HFFc6 (cell line): ENCODE measurements at regions not wholly inside any gene's neighbourhood (a gene's known extent, or its start where the extent isn't known, plus 50 kb on each side); places are given as distances from the start of the nearest gene placed in this dataset.
"Not testable (repeated sequence)": the region's sequence is repeated elsewhere in the genome, so short reads cannot be mapped to it uniquely, and the experiment has no call there.

Experiments used
- DNase-seq: peaks from one replicate; pipeline ENCODE4 v3.0.0-alpha.2; 2018
- H3K27ac Mint-ChIP-seq: 2 replicates; pipeline ENCODE4 v1.8.0; 2020; ENCODE audit warnings: mild to moderate bottlenecking, mixed read lengths
- H3K27me3 Mint-ChIP-seq: 2 replicates; pipeline ENCODE4 v1.8.0; 2021; ENCODE audit warnings: mild to moderate bottlenecking, moderate library complexity, mixed read lengths; ENCODE audit not compliant: insufficient read depth
- H3K36me3 Mint-ChIP-seq: 2 replicates; pipeline ENCODE4 v1.8.0; 2021; ENCODE audit warnings: low read depth, mixed read lengths
- H3K4me1 Mint-ChIP-seq: 2 replicates; pipeline ENCODE4 v1.8.0; 2020; ENCODE audit warnings: low read depth, mixed read lengths
- H3K4me3 Mint-ChIP-seq: 2 replicates; pipeline ENCODE4 v1.8.0; 2020; ENCODE audit warnings: mild to moderate bottlenecking, moderate library complexity, mixed read lengths
- H3K9me3 Mint-ChIP-seq: 2 replicates; pipeline ENCODE4 v1.8.0; 2020; ENCODE audit warnings: mild to moderate bottlenecking, mixed read lengths
- TF ChIP-seq, protein P1 (sequence below): fragments of 200-600 bp; sonication (generic); IDR thresholded peaks from 2 replicates; pipeline ENCODE4 v1.5.0; 2021; ENCODE audit warnings: antibody characterized with exemption, mild to moderate bottlenecking

DNA sequence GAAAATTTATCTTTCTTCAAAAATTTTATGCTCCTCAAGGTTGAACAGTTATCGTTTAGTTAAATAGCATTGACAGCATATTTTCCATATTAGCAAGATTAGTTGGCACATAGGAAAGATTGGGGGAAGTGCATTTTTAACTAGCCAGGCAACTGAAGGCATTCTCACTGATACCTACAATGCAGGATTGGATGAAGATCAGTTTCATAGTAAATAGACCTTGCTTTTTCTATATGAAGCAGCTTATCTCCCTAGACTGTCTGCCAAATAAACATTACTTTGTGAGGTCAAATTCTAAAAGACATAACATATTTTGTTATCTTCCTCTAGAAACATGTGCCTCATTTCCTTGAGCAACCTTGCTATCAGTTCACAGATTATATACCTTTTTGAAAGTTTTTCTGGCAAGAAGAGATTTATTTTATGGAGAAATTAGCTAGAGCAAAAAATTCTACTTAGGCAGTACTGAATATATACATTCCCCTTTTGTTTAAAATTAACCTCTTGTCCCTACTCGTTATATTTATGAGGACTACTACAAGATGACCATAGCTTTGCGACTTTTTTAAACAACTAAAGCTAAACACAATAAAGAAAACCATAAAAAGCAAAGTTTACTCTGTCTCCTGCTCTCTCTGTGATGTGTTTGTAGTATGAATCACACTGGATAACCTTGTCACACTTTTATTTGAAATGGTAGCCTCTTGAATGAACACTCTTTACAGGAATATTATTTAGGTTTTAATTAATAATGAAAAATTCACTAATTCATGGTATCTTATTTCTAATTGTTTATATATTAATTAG is 654.9 kb upstream of the TBL1XR1 start:
- H3K27ac Mint-ChIP-seq: no peak overlapping the region
- H3K4me3 Mint-ChIP-seq: no peak overlapping the region
- peaks cover 2% of the 10 kb centered on the region for H3K36me3 Mint-ChIP-seq
- DNase-seq: no peak
- no peaks in the 10 kb centered on the region; the same call in 1 of the 2 replicates for H3K27me3 Mint-ChIP-seq
- H3K4me1 Mint-ChIP-seq: peaks cover 11% of the 10 kb centered on the region
- no peaks in the 10 kb centered on the region for H3K9me3 Mint-ChIP-seq
- TF ChIP-seq, protein P1, sequence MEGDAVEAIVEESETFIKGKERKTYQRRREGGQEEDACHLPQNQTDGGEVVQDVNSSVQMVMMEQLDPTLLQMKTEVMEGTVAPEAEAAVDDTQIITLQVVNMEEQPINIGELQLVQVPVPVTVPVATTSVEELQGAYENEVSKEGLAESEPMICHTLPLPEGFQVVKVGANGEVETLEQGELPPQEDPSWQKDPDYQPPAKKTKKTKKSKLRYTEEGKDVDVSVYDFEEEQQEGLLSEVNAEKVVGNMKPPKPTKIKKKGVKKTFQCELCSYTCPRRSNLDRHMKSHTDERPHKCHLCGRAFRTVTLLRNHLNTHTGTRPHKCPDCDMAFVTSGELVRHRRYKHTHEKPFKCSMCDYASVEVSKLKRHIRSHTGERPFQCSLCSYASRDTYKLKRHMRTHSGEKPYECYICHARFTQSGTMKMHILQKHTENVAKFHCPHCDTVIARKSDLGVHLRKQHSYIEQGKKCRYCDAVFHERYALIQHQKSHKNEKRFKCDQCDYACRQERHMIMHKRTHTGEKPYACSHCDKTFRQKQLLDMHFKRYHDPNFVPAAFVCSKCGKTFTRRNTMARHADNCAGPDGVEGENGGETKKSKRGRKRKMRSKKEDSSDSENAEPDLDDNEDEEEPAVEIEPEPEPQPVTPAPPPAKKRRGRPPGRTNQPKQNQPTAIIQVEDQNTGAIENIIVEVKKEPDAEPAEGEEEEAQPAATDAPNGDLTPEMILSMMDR: no peak

- no peak for DNase-seq
- Mint-ChIP-seq H3K4me3 (no peak overlapping the region), H3K4me1 (peaks cover 11% of the 10 kb centered on the region), H3K27me3 (peaks cover 3% of the 10 kb centered on the region), H3K36me3 (peaks cover 13% of the 10 kb centered on the region), H3K27ac (no peak overlapping the region), H3K9me3 (peaks cover 3% of the 10 kb centered on the region; the same call in 1 of the 2 replicates)
- TF ChIP-seq, protein P1: no peak
Measured at GRCh38 chr3:177855021-177855420, 657.7 kb upstream of the TBL1XR1 start.

GRCh38 chr3:177860184-177860583 is 662.9 kb upstream of the TBL1XR1 start:
- TF ChIP-seq, protein P1: no peak
- Mint-ChIP-seq H3K36me3 (peaks cover 22% of the 10 kb centered on the region), H3K9me3 (peaks cover 22% of the 10 kb centered on the region), H3K4me1 (no peaks in the 10 kb centered on the region), H3K27ac (no peak overlapping the region), H3K27me3 (peaks cover 3% of the 10 kb centered on the region), H3K4me3 (no peak overlapping the region)
- DNase-seq: no peak

- Mint-ChIP-seq H3K4me3 (no peak overlapping the region), H3K4me1 (no peaks in the 10 kb centered on the region), H3K9me3 (peaks cover 35% of the 10 kb centered on the region), H3K36me3 (peaks cover 18% of the 10 kb centered on the region), H3K27ac (no peak overlapping the region), H3K27me3 (peaks cover 3% of the 10 kb centered on the region; the same call in 1 of the 2 replicates)
- TF ChIP-seq, protein P1: no peak
- no peak for DNase-seq
Measured at GRCh38 chr3:177862962-177863491, 665.7 kb upstream of the TBL1XR1 start.

DNA sequence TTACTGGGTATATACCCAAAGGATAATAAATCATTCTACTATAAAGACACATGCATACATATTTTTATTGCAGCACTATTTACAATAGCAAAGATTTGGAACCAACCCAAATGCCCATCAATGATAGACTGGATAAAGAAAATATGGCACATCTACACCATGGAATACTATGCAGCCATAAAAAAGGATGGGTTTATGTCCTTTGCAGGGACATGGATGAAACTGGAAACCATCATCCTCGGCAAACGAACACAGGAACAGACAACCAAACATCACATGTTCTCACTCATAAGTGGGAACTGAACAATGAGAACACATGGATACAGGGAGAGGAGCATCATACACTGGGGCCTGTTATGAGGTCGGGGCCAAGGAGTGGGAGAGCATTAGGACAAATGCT is 665.0 kb upstream of the KCNMB2 start:
- not testable (repeated sequence) for H3K27ac Mint-ChIP-seq, H3K4me3 Mint-ChIP-seq, H3K4me1 Mint-ChIP-seq, H3K27me3 Mint-ChIP-seq, DNase-seq
- Mint-ChIP-seq H3K9me3 (peaks cover 47% of the 10 kb centered on the region), H3K36me3 (peaks cover 27% of the 10 kb centered on the region; the same call in 1 of the 2 replicates)

DNA sequence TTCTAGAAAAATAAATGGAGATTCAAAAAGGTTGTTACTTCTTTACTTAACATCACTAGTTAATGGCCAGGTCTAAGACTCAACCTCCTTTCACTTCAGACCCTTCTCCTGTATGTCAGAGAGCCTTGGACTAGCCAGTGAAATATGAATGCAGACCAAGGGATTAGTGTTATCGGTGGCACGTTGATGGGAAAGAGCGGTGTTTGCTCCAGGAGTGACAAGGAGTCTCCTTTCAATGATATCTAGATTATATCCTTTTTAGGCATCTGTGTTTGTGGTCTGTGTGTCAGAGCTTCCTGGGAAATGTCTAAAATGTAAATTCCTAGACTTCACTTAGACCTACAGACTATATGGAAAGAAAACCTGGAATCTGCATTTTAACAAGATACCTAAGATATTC is 658.0 kb upstream of the KCNMB2 start:
- H3K9me3 Mint-ChIP-seq: no peaks in the 10 kb centered on the region
- H3K36me3 Mint-ChIP-seq: no peaks in the 10 kb centered on the region
- no peak for DNase-seq
- H3K27me3 Mint-ChIP-seq: no peaks in the 10 kb centered on the region; the same call in 1 of the 2 replicates
- TF ChIP-seq, protein P1: no peak
- H3K4me1 Mint-ChIP-seq: peaks cover 23% of the 10 kb centered on the region
- H3K27ac Mint-ChIP-seq: no peak overlapping the region
- H3K4me3 Mint-ChIP-seq: no peak overlapping the region
